NCI-H2029 (cell line): ENCODE measurements at regions not wholly inside any gene's neighbourhood (a gene's known extent, or its start where the extent isn't known, plus 50 kb on each side); places are given as distances from the start of the nearest gene placed in this dataset.
A peak's percentile ranks its signal among the peaks of the same experiment; 100 is the strongest.

ENCODE experiments used
- DNase-seq: peaks from one replicate; lab custom pipeline; 2025; lab: John Stamatoyannopoulos, UW

GRCh38 chr4:74615411-74615810 lies 170.5 kb downstream of the AREG start:
- DNase-seq: no peak

- no peak for DNase-seq
Observed at GRCh38 chr4:74618166-74618565, 173.2 kb downstream of the AREG start.

- no peak for DNase-seq
Observed at GRCh38 chr4:74618659-74619058, 173.7 kb downstream of the AREG start.

- DNase-seq: no peak
Observed at GRCh38 chr4:74619931-74620702, 174.2 kb downstream of the BTC start.

- no peak for DNase-seq
Observed at GRCh38 chr4:74621616-74622015, 172.7 kb downstream of the BTC start.

GRCh38 chr4:74623041-74623440 lies 171.3 kb downstream of the BTC start:
- peak; percentile 12 for DNase-seq

GRCh38 chr4:74624351-74625151 lies 169.8 kb downstream of the BTC start:
- DNase-seq: no peak

GRCh38 chr4:74625981-74626380 lies 168.3 kb downstream of the BTC start:
- DNase-seq: no peak

- no peak for DNase-seq
Observed at GRCh38 chr4:74627093-74627492, 167.2 kb downstream of the BTC start.

GRCh38 chr4:74627504-74627903 lies 166.8 kb downstream of the BTC start:
- no peak for DNase-seq

- DNase-seq: no peak
Observed at GRCh38 chr4:74628852-74629620, 165.3 kb downstream of the BTC start.

GRCh38 chr4:74630551-74630950 lies 163.8 kb downstream of the BTC start:
- no peak for DNase-seq

GRCh38 chr4:74631338-74631737 lies 163.0 kb downstream of the BTC start:
- DNase-seq: no peak

GRCh38 chr4:74631988-74632387 lies 162.3 kb downstream of the BTC start:
- no peak for DNase-seq

- DNase-seq: peak; percentile 34
Observed at GRCh38 chr4:74632634-74633033, 161.7 kb downstream of the BTC start.

- DNase-seq: no peak
Observed at GRCh38 chr4:74635074-74635473, 159.2 kb downstream of the BTC start.

GRCh38 chr4:74635490-74636123 lies 158.7 kb downstream of the BTC start:
- DNase-seq: no peak

GRCh38 chr4:74638001-74638400 lies 156.3 kb downstream of the BTC start:
- no peak for DNase-seq

GRCh38 chr4:74638689-74639088 lies 155.6 kb downstream of the BTC start:
- DNase-seq: no peak

- no peak for DNase-seq
Observed at GRCh38 chr4:74640111-74640903, 154.0 kb downstream of the BTC start.

GRCh38 chr4:74642006-74642405 lies 152.3 kb downstream of the BTC start:
- DNase-seq: no peak
